OCI-LY1 (cell line): ENCODE measurements at regions not wholly inside any gene's neighbourhood (a gene's known extent, or its start where the extent isn't known, plus 50 kb on each side); places are given as distances from the start of the nearest gene placed in this dataset.

Experiments
- EZH2 ChIP-seq: fragments of 200-600 bp; sonication (generic), shearing (Covaris generic); IDR thresholded peaks from 2 replicates; pipeline ENCODE4 v1.8.0; 2017; ENCODE audit warnings: borderline replicate concordance, mixed run types, mild to moderate bottlenecking, antibody characterized with exemption, low read length, moderate library complexity, mixed read lengths
- TF ChIP-seq, protein P1 (sequence below): fragments of 200-600 bp; sonication (generic), shearing (Covaris generic); IDR thresholded peaks from 2 replicates; pipeline ENCODE4 v1.5.1; 2017; ENCODE audit warnings: mild to moderate bottlenecking, antibody characterized with exemption, low read length, moderate library complexity, mixed read lengths

DNA sequence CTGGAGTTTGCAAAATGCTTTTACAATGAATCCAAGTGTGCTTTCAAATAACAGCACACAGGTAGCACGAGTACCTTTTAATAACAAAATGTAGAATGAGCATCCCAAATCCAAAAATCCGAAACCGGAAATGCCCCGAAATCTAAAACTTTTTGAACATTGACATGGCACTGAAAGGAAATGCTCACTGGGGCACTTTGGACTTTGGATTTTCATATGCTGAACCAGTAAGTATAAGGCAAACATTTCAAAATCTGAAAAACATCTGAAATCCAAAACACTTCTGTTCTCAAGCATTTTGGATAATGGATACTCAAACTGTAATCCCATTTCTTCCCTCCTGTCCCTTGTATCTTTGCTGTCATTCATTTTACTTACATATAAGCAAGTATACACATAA lies 50.1 kb downstream of the GCNT4 start:
- TF ChIP-seq, protein P1, sequence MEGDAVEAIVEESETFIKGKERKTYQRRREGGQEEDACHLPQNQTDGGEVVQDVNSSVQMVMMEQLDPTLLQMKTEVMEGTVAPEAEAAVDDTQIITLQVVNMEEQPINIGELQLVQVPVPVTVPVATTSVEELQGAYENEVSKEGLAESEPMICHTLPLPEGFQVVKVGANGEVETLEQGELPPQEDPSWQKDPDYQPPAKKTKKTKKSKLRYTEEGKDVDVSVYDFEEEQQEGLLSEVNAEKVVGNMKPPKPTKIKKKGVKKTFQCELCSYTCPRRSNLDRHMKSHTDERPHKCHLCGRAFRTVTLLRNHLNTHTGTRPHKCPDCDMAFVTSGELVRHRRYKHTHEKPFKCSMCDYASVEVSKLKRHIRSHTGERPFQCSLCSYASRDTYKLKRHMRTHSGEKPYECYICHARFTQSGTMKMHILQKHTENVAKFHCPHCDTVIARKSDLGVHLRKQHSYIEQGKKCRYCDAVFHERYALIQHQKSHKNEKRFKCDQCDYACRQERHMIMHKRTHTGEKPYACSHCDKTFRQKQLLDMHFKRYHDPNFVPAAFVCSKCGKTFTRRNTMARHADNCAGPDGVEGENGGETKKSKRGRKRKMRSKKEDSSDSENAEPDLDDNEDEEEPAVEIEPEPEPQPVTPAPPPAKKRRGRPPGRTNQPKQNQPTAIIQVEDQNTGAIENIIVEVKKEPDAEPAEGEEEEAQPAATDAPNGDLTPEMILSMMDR, result no peak
- no peak for TF ChIP-seq EZH2
